Neural cell (in vitro differentiated cells): ENCODE measurements at regions not wholly inside any gene's neighbourhood (a gene's known extent, or its start where the extent isn't known, plus 50 kb on each side); places are given as distances from the start of the nearest gene placed in this dataset.

Experiments used
- H2AFZ ChIP-seq: fragments of 200-600, 300-800 bp; sonication (generic), shearing (Covaris generic); 2 replicates; pipeline ENCODE4 v1.6.0; 2014; ENCODE audit warnings: low read depth, mild to moderate bottlenecking, antibody characterized with exemption, low read length, moderate library complexity
- H3F3A ChIP-seq: fragments of 200-600 bp; shearing (Covaris generic); 2 replicates; pipeline ENCODE4 v1.6.1; 2016; ENCODE audit warnings: mild to moderate bottlenecking, moderate library complexity, mixed read lengths, antibody characterized with exemption, low read length; ENCODE audit not compliant: insufficient read depth, poor library complexity, severe bottlenecking
- H3K27ac ChIP-seq: fragments of 200-600, 300-800 bp; sonication (generic), shearing (Covaris generic); 2 replicates; pipeline ENCODE4 v1.5.1; 2014; ENCODE audit warnings: mild to moderate bottlenecking, low read length, moderate library complexity
- H3K27me3 ChIP-seq: fragments of 300-800, 200-600 bp; sonication (generic), shearing (Covaris generic); 2 replicates; pipeline ENCODE4 v1.6.0; 2014; ENCODE audit warnings: mild to moderate bottlenecking, low read depth, low read length, moderate library complexity; ENCODE audit not compliant: insufficient read depth
- H3K36me3 ChIP-seq: fragments of 300-800, 200-600 bp; sonication (generic), shearing (Covaris generic); 2 replicates; pipeline ENCODE4 v1.5.1; 2014; ENCODE audit warnings: mild to moderate bottlenecking, antibody characterized with exemption, low read length, moderate library complexity; ENCODE audit not compliant: insufficient read depth
- H3K4me2 ChIP-seq: fragments of 300-800, 200-600 bp; sonication (generic), shearing (Covaris generic); 2 replicates; pipeline ENCODE4 v1.6.0; 2014; ENCODE audit warnings: mild to moderate bottlenecking, low read length
- H3K4me3 ChIP-seq: fragments of 300-800, 200-600 bp; sonication (generic), shearing (Covaris generic); 2 replicates; pipeline ENCODE4 v1.5.1; 2014; ENCODE audit warnings: mild to moderate bottlenecking, low read length, moderate library complexity
- H3K79me2 ChIP-seq: fragments of 200-600 bp; shearing (Covaris generic); replicated peaks from 2 replicates; pipeline ENCODE4 v1.6.0; 2014; ENCODE audit warnings: mild to moderate bottlenecking, low read length, moderate library complexity; ENCODE audit not compliant: insufficient read depth
- H3K9ac ChIP-seq: fragments of 300-800, 200-600 bp; sonication (generic), shearing (Covaris generic); 2 replicates; pipeline ENCODE4 v1.6.1; 2016; ENCODE audit warnings: mild to moderate bottlenecking, low read length, mixed read lengths
- H3K9me2 ChIP-seq: fragments of 200-600 bp; shearing (Covaris generic); 2 replicates; pipeline ENCODE4 v1.6.1; 2016; ENCODE audit warnings: mild to moderate bottlenecking, low read length, mixed read lengths; ENCODE audit not compliant: insufficient read depth
- H3K9me3 ChIP-seq: fragments of 200-600, 300-800 bp; sonication (generic), shearing (Covaris generic); 2 replicates; pipeline ENCODE4 v1.6.1; 2016; ENCODE audit warnings: mild to moderate bottlenecking, mixed run types, low read length, moderate library complexity, mixed read lengths
- H4K20me1 ChIP-seq: fragments of 200-600 bp; shearing (Covaris generic); 2 replicates; pipeline ENCODE4 v1.6.1; 2016; ENCODE audit warnings: mild to moderate bottlenecking, mixed run types; ENCODE audit not compliant: insufficient read depth
- EP300 ChIP-seq: fragments of 450-650 bp; conservative IDR thresholded peaks from 2 replicates; pipeline ENCODE4 v1.6.1; 2014; ENCODE audit warnings: antibody characterized with exemption, mild to moderate bottlenecking, moderate library complexity; ENCODE audit not compliant: poor library complexity, severe bottlenecking
- EZH2 ChIP-seq: fragments of 200-600, 300-800 bp; shearing (Covaris generic), sonication (generic); IDR thresholded peaks from 2 replicates; pipeline ENCODE4 v1.6.1; 2014; ENCODE audit warnings: antibody characterized with exemption, low read length, borderline replicate concordance, mild to moderate bottlenecking; ENCODE audit not compliant: insufficient read depth, poor library complexity, severe bottlenecking
- MXI1 ChIP-seq: fragments of 450-650 bp; conservative IDR thresholded peaks from 2 replicates; pipeline ENCODE4 v1.6.1; 2014; ENCODE audit warnings: antibody characterized with exemption, mild to moderate bottlenecking; ENCODE audit not compliant: poor library complexity, severe bottlenecking
- POLR2AphosphoS5 ChIP-seq: IDR thresholded peaks from 2 replicates; pipeline ENCODE4 v1.6.1; 2012
- RAD21 ChIP-seq: fragments of 450-650 bp; conservative IDR thresholded peaks from 2 replicates; pipeline ENCODE4 v1.6.1; 2014; ENCODE audit warnings: antibody characterized with exemption, mild to moderate bottlenecking, moderate library complexity
- SMC3 ChIP-seq: fragments of 450-650 bp; conservative IDR thresholded peaks from 2 replicates; pipeline ENCODE4 v1.6.1; 2014; ENCODE audit warnings: antibody characterized with exemption, mild to moderate bottlenecking, moderate library complexity; ENCODE audit not compliant: poor library complexity
- TAF1 ChIP-seq: IDR thresholded peaks from 2 replicates; pipeline ENCODE4 v1.6.1; 2012; ENCODE audit warnings: low read depth
- TF ChIP-seq, protein P1 (sequence below): IDR thresholded peaks from 2 replicates; pipeline ENCODE4 v1.6.1; 2012; ENCODE audit warnings: borderline replicate concordance
- TF ChIP-seq, protein P2 (sequence below): fragments of 450-650 bp; IDR thresholded peaks from 2 replicates; pipeline ENCODE4 v1.5.1; 2014; ENCODE audit warnings: antibody characterized with exemption, mild to moderate bottlenecking, moderate library complexity; ENCODE audit not compliant: poor library complexity, severe bottlenecking

DNA sequence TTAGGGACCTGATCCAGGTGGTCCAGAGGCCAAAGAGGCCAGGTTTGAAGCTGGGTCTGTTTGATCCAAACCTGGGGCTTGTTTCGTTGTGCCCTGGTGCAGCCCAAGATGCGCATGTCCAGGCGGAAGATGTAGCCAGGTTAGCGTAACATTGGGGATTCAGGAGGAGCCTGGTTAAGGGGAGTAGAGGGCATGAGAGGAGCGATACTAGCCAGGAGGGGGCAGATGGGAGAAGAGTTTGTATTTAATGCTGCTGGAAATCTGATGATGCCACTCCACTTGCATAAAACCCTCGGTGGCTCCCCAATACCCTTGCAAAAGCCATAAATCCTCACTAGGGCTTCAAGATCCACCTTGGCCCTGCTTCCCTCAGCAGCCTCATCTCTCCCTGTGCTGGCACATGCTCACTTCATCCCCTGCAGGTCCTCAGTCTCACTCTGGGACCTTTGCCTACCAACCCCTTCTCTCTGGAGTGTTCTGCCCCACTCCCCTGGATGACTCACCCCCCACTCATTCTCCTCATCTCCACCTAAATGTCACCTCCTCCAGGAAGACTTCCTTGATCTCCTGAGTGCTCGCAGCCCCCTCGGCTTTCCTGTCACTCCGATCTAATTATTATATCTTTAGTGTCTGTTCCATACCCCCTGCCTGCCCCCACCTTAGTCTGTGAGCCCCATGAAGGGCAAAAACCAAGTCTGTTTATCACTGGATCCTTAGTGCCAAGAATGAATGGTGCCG lies 95.9 kb downstream of the MIAT start:
- Histone ChIP-seq H3K27me3 (no peaks in the 10 kb centered on the region), H3K9me2 (no peaks in the 10 kb centered on the region), H4K20me1 (no peaks in the 10 kb centered on the region), H3K79me2 (no peaks in the 10 kb centered on the region), H3F3A (no peaks in the 10 kb centered on the region), H3K9me3 (peaks cover 6% of the 10 kb centered on the region), H3K36me3 (no peaks in the 10 kb centered on the region), H3K4me2 (no peak overlapping the region), H3K4me3 (no peak overlapping the region), H3K27ac (no peak overlapping the region), H2AFZ (no peak overlapping the region), H3K9ac (no peak overlapping the region)
- no peak for TF ChIP-seq POLR2AphosphoS5
- TF ChIP-seq, protein P1, sequence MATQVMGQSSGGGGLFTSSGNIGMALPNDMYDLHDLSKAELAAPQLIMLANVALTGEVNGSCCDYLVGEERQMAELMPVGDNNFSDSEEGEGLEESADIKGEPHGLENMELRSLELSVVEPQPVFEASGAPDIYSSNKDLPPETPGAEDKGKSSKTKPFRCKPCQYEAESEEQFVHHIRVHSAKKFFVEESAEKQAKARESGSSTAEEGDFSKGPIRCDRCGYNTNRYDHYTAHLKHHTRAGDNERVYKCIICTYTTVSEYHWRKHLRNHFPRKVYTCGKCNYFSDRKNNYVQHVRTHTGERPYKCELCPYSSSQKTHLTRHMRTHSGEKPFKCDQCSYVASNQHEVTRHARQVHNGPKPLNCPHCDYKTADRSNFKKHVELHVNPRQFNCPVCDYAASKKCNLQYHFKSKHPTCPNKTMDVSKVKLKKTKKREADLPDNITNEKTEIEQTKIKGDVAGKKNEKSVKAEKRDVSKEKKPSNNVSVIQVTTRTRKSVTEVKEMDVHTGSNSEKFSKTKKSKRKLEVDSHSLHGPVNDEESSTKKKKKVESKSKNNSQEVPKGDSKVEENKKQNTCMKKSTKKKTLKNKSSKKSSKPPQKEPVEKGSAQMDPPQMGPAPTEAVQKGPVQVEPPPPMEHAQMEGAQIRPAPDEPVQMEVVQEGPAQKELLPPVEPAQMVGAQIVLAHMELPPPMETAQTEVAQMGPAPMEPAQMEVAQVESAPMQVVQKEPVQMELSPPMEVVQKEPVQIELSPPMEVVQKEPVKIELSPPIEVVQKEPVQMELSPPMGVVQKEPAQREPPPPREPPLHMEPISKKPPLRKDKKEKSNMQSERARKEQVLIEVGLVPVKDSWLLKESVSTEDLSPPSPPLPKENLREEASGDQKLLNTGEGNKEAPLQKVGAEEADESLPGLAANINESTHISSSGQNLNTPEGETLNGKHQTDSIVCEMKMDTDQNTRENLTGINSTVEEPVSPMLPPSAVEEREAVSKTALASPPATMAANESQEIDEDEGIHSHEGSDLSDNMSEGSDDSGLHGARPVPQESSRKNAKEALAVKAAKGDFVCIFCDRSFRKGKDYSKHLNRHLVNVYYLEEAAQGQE = no peak
- TF ChIP-seq SMC3 = no peak
- TF ChIP-seq, protein P2, sequence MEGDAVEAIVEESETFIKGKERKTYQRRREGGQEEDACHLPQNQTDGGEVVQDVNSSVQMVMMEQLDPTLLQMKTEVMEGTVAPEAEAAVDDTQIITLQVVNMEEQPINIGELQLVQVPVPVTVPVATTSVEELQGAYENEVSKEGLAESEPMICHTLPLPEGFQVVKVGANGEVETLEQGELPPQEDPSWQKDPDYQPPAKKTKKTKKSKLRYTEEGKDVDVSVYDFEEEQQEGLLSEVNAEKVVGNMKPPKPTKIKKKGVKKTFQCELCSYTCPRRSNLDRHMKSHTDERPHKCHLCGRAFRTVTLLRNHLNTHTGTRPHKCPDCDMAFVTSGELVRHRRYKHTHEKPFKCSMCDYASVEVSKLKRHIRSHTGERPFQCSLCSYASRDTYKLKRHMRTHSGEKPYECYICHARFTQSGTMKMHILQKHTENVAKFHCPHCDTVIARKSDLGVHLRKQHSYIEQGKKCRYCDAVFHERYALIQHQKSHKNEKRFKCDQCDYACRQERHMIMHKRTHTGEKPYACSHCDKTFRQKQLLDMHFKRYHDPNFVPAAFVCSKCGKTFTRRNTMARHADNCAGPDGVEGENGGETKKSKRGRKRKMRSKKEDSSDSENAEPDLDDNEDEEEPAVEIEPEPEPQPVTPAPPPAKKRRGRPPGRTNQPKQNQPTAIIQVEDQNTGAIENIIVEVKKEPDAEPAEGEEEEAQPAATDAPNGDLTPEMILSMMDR = no peak
- TF ChIP-seq EP300 = no peak
- no peak for TF ChIP-seq EZH2
- TF ChIP-seq RAD21 = no peak
- TF ChIP-seq TAF1 = no peak
- TF ChIP-seq MXI1 = no peak

DNA sequence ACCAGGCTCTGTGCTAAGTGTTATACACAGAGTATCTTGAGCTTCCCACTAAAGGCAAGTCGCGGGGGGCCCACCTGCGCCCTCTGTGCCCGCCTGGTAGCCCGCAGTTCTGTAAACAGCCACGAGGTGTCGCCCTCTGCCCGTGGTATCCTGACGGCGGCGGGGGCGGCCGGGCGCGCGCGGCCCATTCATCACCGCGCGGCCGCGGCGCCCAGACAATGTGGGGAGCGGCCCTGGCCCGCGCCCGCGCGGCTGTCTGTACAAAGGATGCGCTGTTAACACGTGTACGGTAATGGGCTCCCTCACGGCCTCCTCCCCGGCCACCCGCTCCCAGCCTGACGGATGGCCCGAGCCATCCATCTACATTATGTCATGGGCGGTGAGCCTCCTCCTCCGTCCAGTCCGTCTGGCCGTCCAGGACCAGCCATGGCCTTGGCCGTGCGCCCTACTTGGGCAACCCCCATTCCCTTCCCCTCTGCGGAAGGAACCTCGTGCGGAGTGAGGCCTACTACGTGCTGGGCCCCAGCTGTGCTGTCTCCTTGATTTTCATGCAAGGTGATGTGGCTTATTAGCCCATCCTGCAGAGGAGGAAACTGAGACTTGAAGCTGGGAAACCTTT lies 99.4 kb downstream of the MIAT start:
- no peak for TF ChIP-seq POLR2AphosphoS5
- TF ChIP-seq, protein P2 = peak; percentile 86
- TF ChIP-seq SMC3 = peak; percentile 91
- TF ChIP-seq EP300 = no peak
- TF ChIP-seq TAF1 = no peak
- peak; percentile 94 for TF ChIP-seq RAD21
- no peak for TF ChIP-seq MXI1
- TF ChIP-seq, protein P1 = no peak
- no peak for TF ChIP-seq EZH2
- no peaks in the 10 kb centered on the region for H3K79me2 ChIP-seq
- no peak overlapping the region for H3K9ac ChIP-seq
- no peaks in the 10 kb centered on the region for H3K9me2 ChIP-seq
- H3K36me3 ChIP-seq = no peaks in the 10 kb centered on the region
- H4K20me1 ChIP-seq = no peaks in the 10 kb centered on the region
- H3K4me3 ChIP-seq = no peak overlapping the region
- H3K9me3 ChIP-seq = peaks cover 6% of the 10 kb centered on the region
- H3F3A ChIP-seq = no peaks in the 10 kb centered on the region
- no peak overlapping the region for H3K4me2 ChIP-seq
- H3K27ac ChIP-seq = peak overlapping the region; percentile 22
- no peak overlapping the region for H2AFZ ChIP-seq
- H3K27me3 ChIP-seq = no peaks in the 10 kb centered on the region
